Upper lobe of left lung (tissue), 6 donors: ENCODE measurements at regions not wholly inside any gene's neighbourhood (a gene's known extent, or its start where the extent isn't known, plus 50 kb on each side); places are given as distances from the start of the nearest gene placed in this dataset.
"Not testable (repeated sequence)": the region's sequence is repeated elsewhere in the genome, so short reads cannot be mapped to it uniquely, and the experiment has no call there.

Experiments
- ATAC-seq, 2 donors: fragments of 200-7000 bp; cut with Tn5 transposase; one replicate each; pipeline ENCODE4 v1.9.1; 2022; ENCODE audit warnings: mild to moderate bottlenecking in 2 of 2, moderate library complexity in 2 of 2; ENCODE audit not compliant: low FRiP score in 2 of 2
- DNase-seq, 2 donors: peaks; one replicate each; pipeline ENCODE4 v3.0.0-alpha.2; 2019 to 2020
- H3K27ac ChIP-seq, 4 donors: fragments of 200-600 bp; sonication (generic); one replicate each; pipeline ENCODE4 v1.5.1; 2016 to 2019
- H3K27me3 ChIP-seq, 4 donors: fragments of 200-600 bp; sonication (generic); one replicate each; pipeline ENCODE4 v1.5.1; 2017 to 2019
- H3K36me3 ChIP-seq, 4 donors: fragments of 200-600 bp; sonication (generic); one replicate each; pipeline ENCODE4 v1.5.1; 2016 to 2019
- H3K4me1 ChIP-seq, 4 donors: fragments of 200-600 bp; sonication (generic); one replicate each; pipeline ENCODE4 v1.5.1; 2018 to 2019
- H3K4me3 ChIP-seq, 4 donors: fragments of 200-600 bp; sonication (generic); one replicate each; pipeline ENCODE4 v1.5.1; 2017 to 2019; ENCODE audit warnings: mild to moderate bottlenecking in 2 of 4, moderate library complexity in 1 of 4
- H3K9me3 ChIP-seq, 4 donors: fragments of 200-600 bp; sonication (generic); one replicate each; pipeline ENCODE4 v1.5.1; 2018 to 2019
- EP300 ChIP-seq, 4 donors: sonication (generic); formaldehyde crosslinking; IDR thresholded peaks; one replicate each; pipeline ENCODE4 v1.5.1; 2017; ENCODE audit warnings: antibody characterized with exemption in 4 of 4, control low read depth in 2 of 4
- POLR2A ChIP-seq, 4 donors: fragments of 450-650 bp; IDR thresholded peaks; one replicate each; pipeline ENCODE4 v1.5.1; 2016 to 2017; ENCODE audit warnings: antibody characterized with exemption in 4 of 4, mild to moderate bottlenecking in 2 of 4
- POLR2AphosphoS5 ChIP-seq, 2 donors: sonication (generic); formaldehyde crosslinking; IDR thresholded peaks; one replicate each; pipeline ENCODE4 v1.5.1; 2017; ENCODE audit warnings: antibody characterized with exemption in 2 of 2
- WGBS, 2 donors: methylation state at CpG; one replicate each; pipeline ENCODE4 v1.1.5; 2017 to 2018; 5-methylcytosine and 5-hydroxymethylcytosine counted together
- TF ChIP-seq, protein P1 (sequence below), 6 experiments: fragments of 450-650 bp in 4 of 6; fragments of 200-600 bp in 2 of 6; sonication (generic) in 2 of 6; IDR thresholded peaks; one replicate each; pipeline ENCODE4 v1.5.1; 2016 to 2019; ENCODE audit warnings: antibody characterized with exemption in 6 of 6
- donor health status: DM: no; HTN: no; CAD: no; lungs with moderate emphysema.
- donor health status: DM: no; HTN: yes; CAD: no; lungs with severe emphysema.

DNA sequence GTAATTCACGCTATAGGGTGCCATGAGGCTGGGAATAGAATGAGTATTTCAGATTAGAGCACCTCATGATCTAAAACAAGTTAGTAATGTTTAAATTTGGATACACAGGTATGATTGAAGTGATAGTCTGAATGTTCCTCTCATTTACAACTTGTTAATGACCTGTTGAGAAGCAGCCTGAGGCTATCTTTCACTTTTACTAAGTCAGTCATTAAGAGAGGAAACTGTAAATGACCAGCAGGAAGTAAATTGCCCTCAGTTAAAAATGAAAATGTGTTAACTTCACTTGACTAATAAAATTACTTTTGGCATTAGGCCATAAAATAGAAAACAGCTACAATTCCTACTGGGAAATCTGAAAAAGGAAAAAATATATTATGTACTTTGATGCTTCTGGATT, 1042.0 kb downstream of the DNAJB9 start:
- DNase-seq: no peak
- ATAC-seq: no peak
- no peak overlapping the region for H3K27ac ChIP-seq
- H3K9me3 ChIP-seq: no peaks in the 10 kb centered on the region
- 92 to 94% methylated on average over 1 of the region's 1 CpG for WGBS, 2 donors
- no peaks in the 10 kb centered on the region for H3K36me3 ChIP-seq
- H3K27me3 ChIP-seq: no peaks in the 10 kb centered on the region
- no peaks in the 10 kb centered on the region for H3K4me1 ChIP-seq
- TF ChIP-seq, protein P1, sequence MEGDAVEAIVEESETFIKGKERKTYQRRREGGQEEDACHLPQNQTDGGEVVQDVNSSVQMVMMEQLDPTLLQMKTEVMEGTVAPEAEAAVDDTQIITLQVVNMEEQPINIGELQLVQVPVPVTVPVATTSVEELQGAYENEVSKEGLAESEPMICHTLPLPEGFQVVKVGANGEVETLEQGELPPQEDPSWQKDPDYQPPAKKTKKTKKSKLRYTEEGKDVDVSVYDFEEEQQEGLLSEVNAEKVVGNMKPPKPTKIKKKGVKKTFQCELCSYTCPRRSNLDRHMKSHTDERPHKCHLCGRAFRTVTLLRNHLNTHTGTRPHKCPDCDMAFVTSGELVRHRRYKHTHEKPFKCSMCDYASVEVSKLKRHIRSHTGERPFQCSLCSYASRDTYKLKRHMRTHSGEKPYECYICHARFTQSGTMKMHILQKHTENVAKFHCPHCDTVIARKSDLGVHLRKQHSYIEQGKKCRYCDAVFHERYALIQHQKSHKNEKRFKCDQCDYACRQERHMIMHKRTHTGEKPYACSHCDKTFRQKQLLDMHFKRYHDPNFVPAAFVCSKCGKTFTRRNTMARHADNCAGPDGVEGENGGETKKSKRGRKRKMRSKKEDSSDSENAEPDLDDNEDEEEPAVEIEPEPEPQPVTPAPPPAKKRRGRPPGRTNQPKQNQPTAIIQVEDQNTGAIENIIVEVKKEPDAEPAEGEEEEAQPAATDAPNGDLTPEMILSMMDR (IDR thresholded peaks at IDR 0.05): no peak
- TF ChIP-seq POLR2AphosphoS5 (IDR thresholded peaks at IDR 0.05) (no peak), POLR2A (IDR thresholded peaks at IDR 0.05) (no peak), EP300 (IDR thresholded peaks at IDR 0.05) (no peak)
- H3K4me3 ChIP-seq: no peak overlapping the region

DNA sequence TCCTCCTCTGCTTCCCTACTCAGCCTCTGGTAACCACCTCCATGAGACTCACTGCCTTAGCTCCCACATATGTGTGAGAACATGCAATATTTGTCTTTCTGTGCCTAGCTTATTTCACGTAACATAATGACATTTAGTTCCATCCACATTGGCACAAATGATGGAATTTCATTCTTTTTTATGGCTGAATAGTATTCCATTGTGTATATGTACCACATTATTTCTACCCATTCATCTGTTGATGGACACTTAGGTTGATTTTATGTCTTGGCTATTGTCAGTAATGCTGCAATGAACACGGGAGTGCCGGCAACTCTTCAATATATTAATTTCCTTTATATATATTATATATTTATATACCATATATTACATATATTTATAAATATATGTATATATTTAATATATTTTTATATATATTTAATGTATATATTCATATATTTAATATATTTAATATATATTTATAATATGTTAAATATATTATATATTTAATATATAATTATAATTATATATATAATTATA, 1046.9 kb downstream of the DNAJB9 start:
- ATAC-seq (no peak), DNase-seq (no peak)
- TF ChIP-seq POLR2A (IDR thresholded peaks at IDR 0.05) (no peak), EP300 (IDR thresholded peaks at IDR 0.05) (no peak), POLR2AphosphoS5 (IDR thresholded peaks at IDR 0.05) (no peak)
- TF ChIP-seq, protein P1 (IDR thresholded peaks at IDR 0.05): no peak
- H3K36me3 ChIP-seq: no peaks in the 10 kb centered on the region
- no peak overlapping the region for H3K27ac ChIP-seq
- no peaks in the 10 kb centered on the region for H3K27me3 ChIP-seq
- WGBS, 2 donors: 96 to 97% methylated on average over 3 of the region's 3 CpGs
- no peaks in the 10 kb centered on the region for H3K4me1 ChIP-seq
- no peaks in the 10 kb centered on the region for H3K9me3 ChIP-seq
- no peak overlapping the region for H3K4me3 ChIP-seq

DNA sequence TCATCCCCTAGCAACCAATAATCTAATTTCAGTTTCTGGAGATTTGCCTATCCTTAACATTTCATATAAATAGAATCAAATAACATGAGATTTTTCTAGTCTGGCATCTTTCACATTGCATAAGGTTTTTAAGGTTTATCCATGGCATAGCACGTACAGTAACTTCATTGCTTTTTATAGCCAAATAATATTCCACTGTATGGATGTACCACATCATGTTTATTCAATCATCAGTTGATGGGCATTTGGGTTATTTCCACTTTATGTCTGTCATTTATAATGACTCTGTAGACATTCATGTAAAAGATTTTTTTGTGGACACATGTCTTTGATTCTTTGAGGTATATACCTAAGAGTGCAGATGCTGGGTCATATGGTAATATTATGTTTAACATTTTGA, 1052.6 kb downstream of the DNAJB9 start:
- no peaks in the 10 kb centered on the region for H3K9me3 ChIP-seq
- WGBS, 2 donors: 94 to 96% methylated on average over 1 of the region's 1 CpG

DNA sequence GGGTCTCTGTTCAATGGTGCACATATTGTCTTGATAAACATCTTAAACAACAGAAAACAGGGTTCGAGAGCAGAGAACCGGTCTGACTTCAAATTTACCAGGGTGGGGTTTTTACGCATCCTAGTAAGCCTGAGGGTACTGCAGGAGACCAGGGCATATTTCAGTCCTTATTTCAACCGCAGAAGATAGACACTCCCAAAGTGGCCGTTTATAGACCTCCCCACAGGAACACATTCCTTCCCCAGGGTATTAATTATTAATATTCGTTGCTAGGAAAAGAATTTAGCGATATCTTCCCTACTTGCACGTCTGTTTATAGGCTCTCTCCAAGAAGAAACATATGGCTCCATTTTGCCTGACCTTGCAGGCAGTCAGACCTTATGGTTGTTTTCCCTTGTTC, 1063.2 kb downstream of the DNAJB9 start:
- not testable (repeated sequence) for ATAC-seq

More for the DNA sequence above, 1052.6 kb downstream of the DNAJB9 start:
- TF ChIP-seq, protein P1 (IDR thresholded peaks at IDR 0.05): no peak
- TF ChIP-seq EP300 (IDR thresholded peaks at IDR 0.05) (no peak), POLR2AphosphoS5 (IDR thresholded peaks at IDR 0.05) (no peak), POLR2A (IDR thresholded peaks at IDR 0.05) (no peak)
- DNase-seq (no peak), ATAC-seq (no peak)
- no peaks in the 10 kb centered on the region for H3K27me3 ChIP-seq
- H3K4me3 ChIP-seq: no peak overlapping the region
- no peak overlapping the region for H3K27ac ChIP-seq
- H3K36me3 ChIP-seq: no peaks in the 10 kb centered on the region
- no peaks in the 10 kb centered on the region for H3K4me1 ChIP-seq

DNA sequence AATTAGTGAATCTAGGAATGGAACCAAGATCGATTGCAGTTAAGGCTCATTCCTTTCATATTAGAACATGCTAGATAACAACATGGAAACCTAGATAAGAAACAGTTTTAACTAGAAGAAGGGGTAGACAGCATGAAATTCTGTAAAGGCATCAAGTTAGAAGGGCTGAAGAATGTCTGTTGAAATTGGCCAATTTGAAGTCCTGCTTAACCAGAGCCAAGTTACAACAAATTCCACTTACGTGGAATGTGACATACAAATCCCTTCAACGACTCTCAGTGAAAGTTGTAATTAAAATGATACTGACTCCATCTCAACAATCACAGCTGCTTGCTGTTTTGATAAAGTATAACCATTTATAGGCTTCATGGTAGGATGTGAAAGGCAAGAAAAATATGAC, 1065.7 kb downstream of the DNAJB9 start:
- WGBS, 2 donors: 61 to 63% methylated on average over 3 of the region's 3 CpGs
- no peaks in the 10 kb centered on the region for H3K36me3 ChIP-seq
- ATAC-seq: no peak

More for the DNA sequence above, 1063.2 kb downstream of the DNAJB9 start:
- H3K36me3 ChIP-seq, DNase-seq, H3K27me3 ChIP-seq, H3K4me3 ChIP-seq, H3K9me3 ChIP-seq, H3K4me1 ChIP-seq, H3K27ac ChIP-seq: not testable (repeated sequence)
- WGBS, 2 donors: 78 to 87% methylated on average over 8 of the region's 8 CpGs

More for the DNA sequence above, 1065.7 kb downstream of the DNAJB9 start:
- Histone ChIP-seq H3K4me1 (no peaks in the 10 kb centered on the region), H3K9me3 (peaks cover 0 to 9% (median 1%) of the 10 kb centered on the region in 4 donors), H3K27ac (no peak overlapping the region), H3K27me3 (no peaks in the 10 kb centered on the region), H3K4me3 (no peak overlapping the region)
- DNase-seq: no peak
- TF ChIP-seq POLR2A (IDR thresholded peaks at IDR 0.05) (no peak), POLR2AphosphoS5 (IDR thresholded peaks at IDR 0.05) (no peak), EP300 (IDR thresholded peaks at IDR 0.05) (no peak)
- TF ChIP-seq, protein P1 (IDR thresholded peaks at IDR 0.05): no peak
